ENCODE measurements at regions not wholly inside any gene's neighbourhood (a gene's known extent, or its start where the extent isn't known, plus 50 kb on each side); places are given as distances from the start of the nearest gene placed in this dataset.

DNA sequence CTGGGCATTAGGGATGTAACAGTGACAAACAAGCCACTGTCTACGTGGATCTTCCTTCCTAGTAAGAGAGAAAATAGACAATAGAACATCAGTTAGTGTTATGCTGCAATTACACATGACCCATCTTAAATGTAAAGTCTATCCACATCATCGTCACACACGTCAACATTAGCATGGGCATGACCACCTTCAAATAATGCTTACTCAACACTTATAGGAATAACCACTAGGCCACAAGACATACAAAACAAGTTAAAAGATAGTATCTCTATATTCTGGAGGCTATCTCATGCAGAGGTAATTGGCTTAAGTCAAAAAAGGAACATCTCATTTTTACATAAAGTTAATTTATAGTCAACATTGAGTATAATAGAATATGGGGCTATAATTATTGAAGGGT lies 156.5 kb downstream of the MOXD1 start:
- DNase-seq, result no peak

DNA sequence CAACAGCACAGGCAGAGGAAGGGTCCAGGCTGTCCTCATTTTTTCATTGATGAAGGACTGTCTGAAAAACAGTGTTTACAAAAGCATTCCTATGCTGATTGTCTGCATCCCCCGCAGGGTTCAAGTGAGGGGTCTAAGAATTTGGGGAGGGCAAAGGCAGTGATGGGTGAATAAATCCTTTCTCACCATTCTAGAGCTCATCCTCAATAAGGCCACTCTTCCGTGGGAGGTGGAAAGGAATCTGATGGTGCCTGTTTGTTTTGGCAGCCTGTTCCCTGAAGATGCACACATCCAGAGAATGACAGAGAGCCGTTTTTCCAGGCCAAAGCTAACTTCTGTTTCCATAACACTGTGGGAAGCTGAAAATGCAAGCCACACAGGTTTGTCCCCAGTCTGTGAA lies 164.5 kb downstream of the MOXD1 start:
- DNase-seq, result peak; percentile 22

GRCh38 chr6:132236281-132236680 lies 165.0 kb downstream of the MOXD1 start:
- DNase-seq, result no peak

GRCh38 chr6:132235596-132236280 lies 165.5 kb downstream of the MOXD1 start:
- no peak for DNase-seq

DNA sequence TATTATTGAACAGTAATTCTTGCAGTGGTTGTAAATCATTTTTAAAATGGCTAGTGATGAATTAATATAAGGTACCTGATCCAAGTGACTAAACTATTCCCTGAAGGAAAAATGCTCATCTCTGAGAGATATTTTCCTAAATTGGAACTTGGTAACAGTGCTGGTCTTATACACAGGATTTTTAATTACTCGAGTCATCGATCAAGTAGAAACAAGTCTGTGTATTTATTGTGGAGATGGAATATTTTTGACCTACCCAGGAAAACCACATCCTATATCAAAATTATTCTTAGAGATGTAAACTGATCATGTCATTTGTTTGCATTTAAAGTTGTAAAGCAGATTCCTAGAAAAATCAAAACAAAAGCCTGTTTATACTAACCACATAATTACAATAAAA lies 166.9 kb downstream of the MOXD1 start:
- DNase-seq, result no peak

DNA sequence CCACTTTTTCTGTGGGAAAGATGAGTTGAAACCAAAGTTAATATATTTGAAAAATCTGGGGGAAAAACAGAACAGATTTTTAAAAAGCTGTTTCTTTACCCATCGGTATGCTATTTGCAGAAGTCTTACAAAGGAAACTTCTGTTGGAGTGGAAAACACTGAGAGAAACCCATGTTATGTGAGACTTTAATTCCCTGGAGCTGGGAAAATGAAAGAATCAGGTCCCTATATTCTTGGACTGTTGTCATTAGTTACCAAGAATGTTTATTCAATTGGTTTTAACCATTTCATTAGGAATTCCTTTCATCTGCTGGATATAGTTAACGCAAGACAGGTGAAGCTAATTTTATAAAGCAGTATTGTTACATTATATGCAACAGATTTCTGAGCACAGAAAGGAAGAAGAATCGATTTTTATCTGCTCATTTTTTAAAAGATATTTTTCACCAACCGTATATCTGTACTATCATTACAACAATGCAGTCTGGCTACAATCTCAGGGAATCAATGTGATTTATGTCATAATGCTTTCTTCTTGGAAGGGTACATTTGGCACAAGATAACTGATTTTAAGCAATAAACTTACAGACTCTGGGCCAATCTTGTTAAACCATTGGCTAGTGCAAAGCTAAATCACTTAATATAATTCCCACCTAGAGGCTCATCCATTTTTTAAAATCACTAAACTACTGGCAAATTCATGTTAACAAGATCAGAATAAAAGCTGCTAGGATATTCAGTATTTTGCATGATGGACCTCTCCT lies 170.0 kb downstream of the MOXD1 start:
- DNase-seq, result no peak

- DNase-seq, result no peak
Measured at GRCh38 chr6:132228894-132229293, 172.4 kb downstream of the MOXD1 start.

- no peak for DNase-seq
Measured at GRCh38 chr6:132227904-132228303, 173.4 kb downstream of the MOXD1 start.

- DNase-seq, result no peak
Measured at GRCh38 chr6:132224943-132225342, 176.3 kb downstream of the MOXD1 start.

GRCh38 chr6:132220800-132221199 lies 180.5 kb downstream of the MOXD1 start:
- no peak for DNase-seq

- DNase-seq, result no peak
Measured at GRCh38 chr6:132219901-132220300, 181.4 kb downstream of the MOXD1 start.

DNA sequence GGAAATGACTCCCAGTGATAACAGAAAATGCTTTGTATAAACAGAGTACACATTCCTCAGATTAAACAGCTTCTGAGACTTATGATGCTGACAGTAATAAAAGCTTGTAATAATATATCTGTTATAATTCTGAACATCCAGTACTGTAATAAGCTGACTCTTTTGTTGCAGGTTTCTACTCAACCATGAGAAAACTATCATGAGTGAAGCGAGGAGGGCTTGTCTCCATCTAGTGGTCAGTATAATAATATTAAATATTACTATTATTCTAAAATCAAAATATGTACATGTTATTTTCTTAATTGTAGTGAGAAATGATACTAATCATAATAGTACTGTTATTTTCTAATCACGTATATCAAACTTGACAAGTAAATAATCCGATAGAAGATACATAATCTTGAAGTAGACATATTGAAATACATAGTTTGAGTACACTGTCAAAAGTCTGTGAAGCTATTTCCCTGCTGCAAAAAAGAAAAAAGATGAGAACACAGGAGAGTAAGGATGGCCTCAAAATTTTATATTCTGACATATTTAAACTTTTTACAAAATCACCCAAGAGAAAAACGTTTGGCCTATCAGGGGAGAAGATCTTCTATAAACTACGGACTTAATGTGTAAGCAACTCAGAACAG lies 183.1 kb downstream of the MOXD1 start:
- no peak for DNase-seq

DNA sequence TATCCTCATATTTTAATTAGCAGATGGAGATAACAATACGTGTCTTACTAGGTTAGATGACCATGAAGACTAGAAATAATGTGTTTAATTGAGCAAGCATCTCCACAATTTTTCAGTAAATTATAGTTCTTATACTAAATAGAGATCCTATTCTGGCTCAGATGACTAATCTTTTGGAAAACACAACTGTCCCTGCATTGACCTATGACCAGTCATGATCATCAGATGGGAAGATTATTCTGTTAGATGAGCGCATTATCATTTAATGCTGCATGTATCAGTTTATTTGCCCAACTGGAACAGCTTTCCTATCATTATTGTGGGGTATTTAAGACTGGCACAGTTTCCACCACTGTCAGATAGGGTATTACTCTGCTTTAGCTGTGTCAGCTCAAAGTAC lies 185.5 kb downstream of the MOXD1 start:
- DNase-seq, result no peak

DNA sequence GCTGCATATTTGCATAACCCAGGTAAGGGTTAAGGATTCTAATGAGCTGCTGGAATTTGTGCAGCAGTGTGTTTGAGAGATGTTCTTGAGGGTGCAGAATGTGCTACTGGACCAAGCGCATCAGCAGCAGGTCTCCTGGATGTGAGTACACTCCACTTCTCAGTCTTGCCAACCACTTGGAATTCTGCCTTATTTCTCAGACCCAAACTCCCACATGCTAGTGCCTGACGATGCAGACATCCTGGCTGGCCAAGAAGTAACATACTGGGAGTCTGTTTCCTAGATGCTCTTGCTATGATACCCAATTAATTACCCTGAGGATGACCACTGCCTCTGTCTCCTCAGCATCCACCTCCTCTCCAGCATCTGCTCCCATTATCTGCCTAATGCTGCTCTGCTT lies 186.6 kb downstream of the MOXD1 start:
- no peak for DNase-seq

- DNase-seq, result no peak
Measured at GRCh38 chr6:132213732-132214131, 187.5 kb downstream of the MOXD1 start.

DNA sequence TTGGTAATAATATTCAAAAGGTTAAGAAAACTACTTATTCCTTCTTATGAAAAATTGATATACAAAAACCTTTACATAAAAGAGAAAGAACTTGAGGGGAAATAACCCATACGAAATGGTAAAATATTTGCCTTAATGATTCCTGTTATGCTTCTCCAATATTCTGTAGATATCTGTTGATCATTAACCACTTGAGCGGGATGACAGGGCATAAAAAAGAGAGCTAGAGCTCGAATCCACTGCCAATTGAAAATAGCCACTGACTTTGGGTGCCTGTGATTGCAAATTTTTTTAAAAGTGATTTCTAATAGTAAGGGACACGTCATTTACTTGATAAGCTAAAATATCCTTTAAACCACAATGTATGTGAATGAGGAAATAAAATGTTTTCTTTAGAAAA lies 188.1 kb downstream of the MOXD1 start:
- no peak for DNase-seq

- DNase-seq, result no peak
Measured at GRCh38 chr6:132210886-132211563, 190.2 kb downstream of the MOXD1 start.

- DNase-seq, result no peak
Measured at GRCh38 chr6:132209351-132209750, 191.9 kb downstream of the MOXD1 start.

DNA sequence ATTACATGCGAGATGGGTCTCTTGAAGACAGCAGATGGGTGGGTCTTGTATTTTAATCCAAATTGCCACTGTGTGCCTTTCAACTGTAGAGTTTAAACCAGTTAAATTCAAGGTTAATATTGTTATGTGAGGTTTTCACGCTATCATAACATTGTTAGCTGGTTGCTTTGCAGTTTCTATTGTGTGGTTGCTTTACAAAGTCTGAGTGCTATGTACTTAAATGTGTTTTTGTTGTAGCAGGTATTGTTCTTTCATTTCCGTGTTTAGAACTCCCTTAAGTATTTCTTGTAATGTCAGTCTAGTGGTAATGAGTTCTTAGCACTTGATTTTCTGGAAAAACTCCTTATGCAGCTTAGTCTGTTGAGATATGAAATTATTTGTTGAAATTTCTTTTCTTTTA lies 193.3 kb downstream of the MOXD1 start:
- no peak for DNase-seq

DNA sequence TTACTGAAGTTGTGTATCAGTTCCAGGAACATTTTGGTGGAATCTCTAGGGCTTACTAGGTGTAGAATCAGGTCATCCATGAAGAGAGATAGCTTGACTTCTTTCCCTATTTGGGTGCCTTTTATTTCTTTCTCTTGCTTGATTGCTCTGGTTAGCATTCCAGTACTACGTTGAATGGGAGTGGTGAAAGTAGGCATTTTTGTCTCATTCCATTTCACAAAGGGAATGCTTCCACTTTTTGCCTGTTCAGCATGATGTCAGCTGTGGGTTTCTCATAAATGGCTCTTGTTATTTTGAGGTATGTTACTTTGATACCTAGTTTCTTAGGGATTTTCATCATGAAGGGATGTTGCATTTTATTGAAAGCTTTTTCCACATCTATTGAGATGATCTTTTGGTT lies 195.3 kb downstream of the MOXD1 start:
- no peak for DNase-seq

- DNase-seq, result no peak
Measured at GRCh38 chr6:132204591-132204990, 196.7 kb downstream of the MOXD1 start.

DNA sequence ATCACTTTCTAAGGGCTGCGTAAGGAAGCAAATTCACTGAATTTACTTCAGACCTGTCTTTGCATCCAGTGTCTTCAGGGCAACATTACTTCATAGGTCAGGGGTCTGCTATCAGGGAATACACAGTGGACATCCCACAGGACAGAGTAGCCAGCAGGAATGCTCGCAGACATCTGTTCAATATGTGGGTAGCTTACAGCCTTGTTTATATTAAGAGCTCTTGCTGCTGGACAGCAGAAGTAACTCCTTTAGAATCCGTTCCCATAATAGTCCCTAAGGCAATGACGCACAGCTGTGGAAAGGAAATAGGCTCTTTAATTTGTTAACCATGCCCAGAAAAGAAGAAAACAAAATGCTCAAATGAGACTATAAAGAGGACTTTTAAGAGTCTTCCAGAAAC lies 198.7 kb downstream of the MOXD1 start:
- peak; percentile 10 for DNase-seq

- no peak for DNase-seq
Measured at GRCh38 chr6:132199343-132199742, 201.9 kb downstream of the MOXD1 start.

DNA sequence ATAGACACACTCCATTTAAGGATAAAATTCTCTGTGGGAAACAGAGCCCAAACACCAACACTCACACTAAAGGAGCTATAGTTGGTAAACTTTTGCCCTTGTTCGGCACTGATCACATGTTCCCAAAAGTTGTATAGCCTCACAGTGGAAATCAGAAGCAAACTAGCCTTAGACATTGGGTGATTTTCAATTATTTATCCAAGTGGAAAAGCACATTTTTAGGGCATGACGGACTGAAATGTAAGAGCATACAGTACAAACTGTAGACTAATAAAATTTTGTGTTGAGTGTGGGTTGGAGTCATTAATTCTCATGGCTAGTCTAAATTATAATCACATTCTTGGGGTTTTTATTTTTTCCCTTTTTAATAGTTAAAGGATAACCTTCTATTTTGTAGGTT lies 202.4 kb downstream of the MOXD1 start:
- no peak for DNase-seq
